ENCODE measurements at regions not wholly inside any gene's neighbourhood (a gene's known extent, or its start where the extent isn't known, plus 50 kb on each side); places are given as distances from the start of the nearest gene placed in this dataset.

DNA sequence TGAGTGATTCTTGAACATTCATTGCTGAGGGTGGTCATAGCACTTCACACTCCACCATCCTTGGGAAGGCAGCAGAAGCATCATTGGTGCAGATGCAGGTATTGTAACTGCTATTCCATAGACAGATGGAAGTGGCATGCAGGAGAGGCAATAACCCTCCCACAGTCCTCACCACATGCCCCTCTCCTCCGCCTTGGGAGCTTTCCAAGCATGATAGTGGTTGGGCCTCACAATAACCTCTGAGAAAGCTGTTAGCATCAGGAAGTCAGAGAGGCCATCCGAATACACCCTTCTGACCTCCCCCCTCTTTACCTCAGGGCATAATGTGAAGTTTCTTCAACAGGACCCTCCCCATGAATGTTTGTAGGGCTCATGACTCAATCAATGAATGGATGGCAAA lies 177.9 kb downstream of the KATNAL1 start:
- no peak for TF ChIP-seq POLR2AphosphoS5 (IDR thresholded peaks at IDR 0.05)
- TF ChIP-seq, protein P1, sequence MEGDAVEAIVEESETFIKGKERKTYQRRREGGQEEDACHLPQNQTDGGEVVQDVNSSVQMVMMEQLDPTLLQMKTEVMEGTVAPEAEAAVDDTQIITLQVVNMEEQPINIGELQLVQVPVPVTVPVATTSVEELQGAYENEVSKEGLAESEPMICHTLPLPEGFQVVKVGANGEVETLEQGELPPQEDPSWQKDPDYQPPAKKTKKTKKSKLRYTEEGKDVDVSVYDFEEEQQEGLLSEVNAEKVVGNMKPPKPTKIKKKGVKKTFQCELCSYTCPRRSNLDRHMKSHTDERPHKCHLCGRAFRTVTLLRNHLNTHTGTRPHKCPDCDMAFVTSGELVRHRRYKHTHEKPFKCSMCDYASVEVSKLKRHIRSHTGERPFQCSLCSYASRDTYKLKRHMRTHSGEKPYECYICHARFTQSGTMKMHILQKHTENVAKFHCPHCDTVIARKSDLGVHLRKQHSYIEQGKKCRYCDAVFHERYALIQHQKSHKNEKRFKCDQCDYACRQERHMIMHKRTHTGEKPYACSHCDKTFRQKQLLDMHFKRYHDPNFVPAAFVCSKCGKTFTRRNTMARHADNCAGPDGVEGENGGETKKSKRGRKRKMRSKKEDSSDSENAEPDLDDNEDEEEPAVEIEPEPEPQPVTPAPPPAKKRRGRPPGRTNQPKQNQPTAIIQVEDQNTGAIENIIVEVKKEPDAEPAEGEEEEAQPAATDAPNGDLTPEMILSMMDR (IDR thresholded peaks at IDR 0.05) = no peak
